Left renal cortex interstitium (tissue), 4 donors: ENCODE measurements at regions not wholly inside any gene's neighbourhood (a gene's known extent, or its start where the extent isn't known, plus 50 kb on each side); places are given as distances from the start of the nearest gene placed in this dataset.
"Not testable (repeated sequence)": the region's sequence is repeated elsewhere in the genome, so short reads cannot be mapped to it uniquely, and the experiment has no call there.

Experiments
- DNase-seq, 4 donors: peaks; one replicate each; pipeline ENCODE4 v3.0.0-alpha.2; 2013; ENCODE audit warnings: low read depth in 4 of 4, low spot score in 2 of 4, missing footprints in 1 of 4

- DNase-seq: no peak
Observed at GRCh38 chrX:13518126-13518525, 51.3 kb upstream of the EGFL6 start.

- no peak for DNase-seq
Observed at GRCh38 chrX:13515211-13515930, 54.0 kb upstream of the EGFL6 start.

- DNase-seq: no peak
Observed at GRCh38 chrX:13511944-13512330, 57.5 kb upstream of the EGFL6 start.

GRCh38 chrX:13511241-13511943 lies 58.0 kb upstream of the EGFL6 start:
- DNase-seq: no peak

- DNase-seq: no peak
Observed at GRCh38 chrX:13507893-13508292, 61.5 kb upstream of the EGFL6 start.

GRCh38 chrX:13506574-13506973 lies 62.8 kb upstream of the EGFL6 start:
- DNase-seq: no peak

- DNase-seq: no peak
Observed at GRCh38 chrX:13502590-13502989, 66.8 kb upstream of the EGFL6 start.

- no peak for DNase-seq
Observed at GRCh38 chrX:13499736-13500135, 69.7 kb upstream of the EGFL6 start.

- no peak for DNase-seq
Observed at GRCh38 chrX:13498238-13498637, 71.2 kb upstream of the EGFL6 start.

GRCh38 chrX:13495232-13495631 lies 74.2 kb upstream of the EGFL6 start:
- DNase-seq: no peak

- DNase-seq: no peak
Observed at GRCh38 chrX:13494562-13494961, 74.8 kb upstream of the EGFL6 start.

GRCh38 chrX:13493659-13494058 lies 75.7 kb upstream of the EGFL6 start:
- no peak for DNase-seq

- DNase-seq: no peak
Observed at GRCh38 chrX:13492286-13492685, 77.1 kb upstream of the EGFL6 start.

GRCh38 chrX:13491061-13491460 lies 78.3 kb upstream of the EGFL6 start:
- DNase-seq: no peak

GRCh38 chrX:13489454-13489853 lies 79.9 kb upstream of the EGFL6 start:
- no peak for DNase-seq

- DNase-seq: peak in 3 of 4 donors; percentile 52 to 67 (median 54)
Observed at GRCh38 chrX:13487731-13488505, 81.5 kb upstream of the EGFL6 start.

- DNase-seq: no peak
Observed at GRCh38 chrX:13485167-13485566, 84.2 kb upstream of the EGFL6 start.

GRCh38 chrX:13483773-13484172 lies 85.6 kb upstream of the EGFL6 start:
- no peak for DNase-seq

- DNase-seq: no peak
Observed at GRCh38 chrX:13482746-13483541, 86.5 kb upstream of the EGFL6 start.

GRCh38 chrX:13480780-13481179 lies 88.6 kb upstream of the EGFL6 start:
- DNase-seq: not testable (repeated sequence)

GRCh38 chrX:13479452-13479813 lies 90.0 kb upstream of the EGFL6 start:
- DNase-seq: no peak
